ENCODE measurements at regions not wholly inside any gene's neighbourhood (a gene's known extent, or its start where the extent isn't known, plus 50 kb on each side); places are given as distances from the start of the nearest gene placed in this dataset.
"Not testable (repeated sequence)": the region's sequence is repeated elsewhere in the genome, so short reads cannot be mapped to it uniquely, and the experiment has no call there.

GRCh38 chr11:64428693-64429092 is 69.7 kb downstream of the RPS6KA4 start:
- H3K27ac ChIP-seq, result no peak overlapping the region
- TF ChIP-seq CTCF (conservative IDR thresholded peaks at IDR 0.05) (no peak), ZFX (IDR thresholded peaks at IDR 0.05) (no peak)

- no peak overlapping the region for H3K27ac ChIP-seq
- no peak for TF ChIP-seq CTCF (conservative IDR thresholded peaks at IDR 0.05)
- no peak for TF ChIP-seq ZFX (IDR thresholded peaks at IDR 0.05)
Measured at GRCh38 chr11:64429970-64430369, 71.0 kb downstream of the RPS6KA4 start.

- H3K27ac ChIP-seq, result no peak overlapping the region
- no peak for TF ChIP-seq ZFX (IDR thresholded peaks at IDR 0.05)
- no peak for TF ChIP-seq CTCF (conservative IDR thresholded peaks at IDR 0.05)
Measured at GRCh38 chr11:64430645-64431044, 71.7 kb downstream of the RPS6KA4 start.

DNA sequence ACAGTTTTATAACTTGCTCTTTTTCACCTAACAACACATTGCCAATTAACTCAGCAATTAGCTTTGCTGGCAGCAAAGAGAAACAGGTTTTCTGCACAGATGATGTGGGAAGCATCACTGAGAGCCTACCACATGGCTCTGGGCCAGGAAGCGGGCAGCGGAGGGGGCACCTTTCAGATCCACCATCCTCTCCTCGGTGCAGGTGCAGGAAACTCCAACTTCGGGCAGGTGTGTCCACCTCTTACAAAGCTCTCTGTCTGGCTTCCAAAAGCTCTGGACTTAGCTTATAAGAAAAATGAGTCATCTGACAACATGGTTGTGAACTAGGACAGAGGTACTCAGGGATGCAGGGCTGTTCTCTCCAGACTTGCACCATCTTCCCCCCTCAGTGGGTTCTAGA is 77.0 kb downstream of the RPS6KA4 start:
- TF ChIP-seq CTCF (conservative IDR thresholded peaks at IDR 0.05), result no peak
- TF ChIP-seq ZFX (IDR thresholded peaks at IDR 0.05), result no peak
- no peak overlapping the region for H3K27ac ChIP-seq

- TF ChIP-seq CTCF (conservative IDR thresholded peaks at IDR 0.05), result no peak
- TF ChIP-seq ZFX (IDR thresholded peaks at IDR 0.05), result no peak
Measured at GRCh38 chr11:64437426-64437825, 78.5 kb downstream of the RPS6KA4 start.

DNA sequence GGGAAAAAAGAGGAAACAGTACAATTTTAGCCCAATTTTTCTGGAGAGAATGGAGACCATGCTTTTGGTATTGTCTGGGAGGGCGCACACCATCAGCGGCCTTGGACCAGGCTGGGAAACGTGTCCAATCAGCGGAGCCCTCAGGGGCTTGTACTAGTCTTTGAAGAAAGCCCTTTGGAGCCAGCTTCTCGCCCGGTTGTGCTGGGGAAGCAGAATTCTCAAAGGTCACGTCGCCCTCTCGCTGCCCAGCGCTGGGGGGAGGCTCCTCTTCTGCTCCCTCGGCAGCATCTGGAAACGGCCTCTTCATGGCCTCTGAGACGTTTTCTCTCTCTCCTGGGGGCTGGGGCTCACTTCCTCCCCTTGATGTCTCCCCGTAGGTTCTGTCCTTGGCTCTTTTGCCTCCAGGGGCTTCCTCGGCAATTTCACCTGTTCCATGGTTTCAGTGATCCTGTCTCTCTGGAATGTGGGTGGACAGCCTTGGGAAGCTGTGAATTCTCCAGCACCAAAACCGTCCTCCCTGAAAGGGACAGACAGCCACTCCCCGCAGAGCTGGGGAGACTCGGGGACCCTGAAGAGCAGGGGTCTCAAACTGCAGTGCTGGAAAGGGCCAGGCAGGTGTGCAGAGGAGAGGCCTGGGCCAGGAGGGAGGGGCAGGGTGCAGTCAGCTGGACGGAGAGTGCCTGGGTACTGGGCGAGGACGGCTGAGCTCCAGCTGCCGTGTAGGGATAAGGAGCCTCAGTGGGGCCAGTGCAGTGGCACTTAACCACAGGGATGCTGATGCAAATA is 80.2 kb downstream of the RPS6KA4 start:
- no peak overlapping the region for H3K27ac ChIP-seq
- TF ChIP-seq CTCF (conservative IDR thresholded peaks at IDR 0.05) (no peak), ZFX (IDR thresholded peaks at IDR 0.05) (no peak)

More at GRCh38 chr11:64437426-64437825, 78.5 kb downstream of the RPS6KA4 start:
- no peak overlapping the region for H3K27ac ChIP-seq

GRCh38 chr11:64439772-64440491 is 81.0 kb downstream of the RPS6KA4 start:
- H3K27ac ChIP-seq, result not testable (repeated sequence)
